T-helper 1 cell treated with Interleukin-12 subunit alpha and Interleukin-12 subunit beta and Interleukin-4 antibody, amounts not matched to agents 30 μg/mL and 1 μg/mL, for 36 hours (primary cell): ENCODE measurements at regions not wholly inside any gene's neighbourhood (a gene's known extent, or its start where the extent isn't known, plus 50 kb on each side); places are given as distances from the start of the nearest gene placed in this dataset.

ENCODE experiments used
- H3K27ac Mint-ChIP-seq: one replicate; pipeline ENCODE4 v1.8.0; 2021; ENCODE audit warnings: mild to moderate bottlenecking, mixed read lengths
- H3K27me3 Mint-ChIP-seq: one replicate; pipeline ENCODE4 v1.8.0; 2021; ENCODE audit warnings: low read depth, mixed read lengths
- H3K36me3 Mint-ChIP-seq: one replicate; pipeline ENCODE4 v1.8.0; 2021; ENCODE audit warnings: low read depth, mixed read lengths
- H3K4me1 Mint-ChIP-seq: one replicate; pipeline ENCODE4 v1.8.0; 2021; ENCODE audit warnings: low read depth, mixed read lengths
- H3K4me3 Mint-ChIP-seq: one replicate; pipeline ENCODE4 v1.8.0; 2021; ENCODE audit warnings: mild to moderate bottlenecking, moderate library complexity, mixed read lengths
- H3K9me3 Mint-ChIP-seq: one replicate; pipeline ENCODE4 v1.8.0; 2021; ENCODE audit warnings: mixed read lengths

DNA sequence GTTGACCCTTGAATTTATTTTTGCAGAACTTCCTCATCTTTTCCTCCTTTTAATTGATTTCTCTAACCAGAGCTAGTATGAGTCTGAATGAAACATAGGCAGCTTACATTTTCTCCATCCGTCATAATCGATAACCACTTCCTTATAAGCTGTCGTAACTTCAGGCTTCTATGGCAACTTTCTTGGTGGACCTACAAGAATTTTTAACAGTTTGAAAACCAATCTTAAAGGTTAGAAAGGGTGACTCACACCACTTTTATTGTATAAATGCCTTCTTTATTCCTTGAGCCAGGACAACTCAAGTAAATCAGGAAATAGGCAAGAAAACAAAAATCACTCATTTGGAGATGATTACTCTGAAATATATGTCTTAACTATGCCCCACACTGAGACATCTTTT lies 105.7 kb upstream of the KL start:
- H3K4me3 Mint-ChIP-seq = no peak overlapping the region
- H3K36me3 Mint-ChIP-seq = peaks cover 2% of the 10 kb centered on the region
- H3K9me3 Mint-ChIP-seq = peaks cover 1% of the 10 kb centered on the region
- H3K27me3 Mint-ChIP-seq = no peaks in the 10 kb centered on the region
- peaks cover 20% of the 10 kb centered on the region for H3K4me1 Mint-ChIP-seq
- H3K27ac Mint-ChIP-seq = no peak overlapping the region

DNA sequence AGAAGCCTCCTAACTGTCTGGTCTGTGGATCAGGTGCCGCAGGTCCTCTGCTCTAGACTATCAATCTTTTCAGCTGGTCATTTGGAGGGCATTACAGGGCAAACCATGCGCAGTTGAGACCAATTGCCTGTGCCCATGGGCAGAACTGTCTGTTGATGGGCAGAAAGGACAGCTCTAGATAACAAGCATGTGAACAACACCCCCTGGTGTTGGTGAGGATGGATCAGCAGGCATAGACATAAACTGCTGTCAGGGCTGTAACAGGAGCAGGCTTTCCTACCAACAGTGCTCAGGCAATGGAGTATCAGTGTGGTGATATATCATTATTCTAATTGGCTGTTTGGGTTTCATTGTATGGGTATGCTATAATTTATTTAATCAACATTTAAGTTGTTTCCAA lies 104.7 kb upstream of the KL start:
- Mint-ChIP-seq H3K27me3 (no peaks in the 10 kb centered on the region), H3K27ac (no peak overlapping the region), H3K9me3 (peaks cover 8% of the 10 kb centered on the region), H3K4me1 (peaks cover 13% of the 10 kb centered on the region), H3K36me3 (peaks cover 2% of the 10 kb centered on the region), H3K4me3 (no peak overlapping the region)

DNA sequence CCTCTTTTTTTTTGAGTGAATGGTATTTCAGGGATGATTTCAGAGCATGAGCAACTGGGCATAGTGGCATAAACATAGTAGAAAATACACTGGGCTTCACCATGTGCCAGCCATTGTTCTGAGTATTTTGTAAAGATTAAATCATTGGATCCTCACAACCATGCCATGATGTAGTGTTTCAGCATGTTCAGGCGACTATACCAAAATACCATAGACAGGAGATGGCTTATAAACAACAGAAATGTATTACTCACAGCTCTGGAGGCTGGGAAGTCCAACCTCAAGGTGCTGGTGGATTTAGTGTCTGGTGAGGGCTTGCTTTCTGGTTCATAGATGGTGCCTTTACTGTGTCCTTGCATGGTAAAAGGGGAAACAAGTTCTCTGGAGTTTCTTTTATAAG lies 101.5 kb upstream of the KL start:
- H3K36me3 Mint-ChIP-seq = peaks cover 5% of the 10 kb centered on the region
- H3K4me1 Mint-ChIP-seq = peaks cover 11% of the 10 kb centered on the region
- no peaks in the 10 kb centered on the region for H3K27me3 Mint-ChIP-seq
- H3K4me3 Mint-ChIP-seq = no peak overlapping the region
- peaks cover 21% of the 10 kb centered on the region for H3K9me3 Mint-ChIP-seq
- no peak overlapping the region for H3K27ac Mint-ChIP-seq

DNA sequence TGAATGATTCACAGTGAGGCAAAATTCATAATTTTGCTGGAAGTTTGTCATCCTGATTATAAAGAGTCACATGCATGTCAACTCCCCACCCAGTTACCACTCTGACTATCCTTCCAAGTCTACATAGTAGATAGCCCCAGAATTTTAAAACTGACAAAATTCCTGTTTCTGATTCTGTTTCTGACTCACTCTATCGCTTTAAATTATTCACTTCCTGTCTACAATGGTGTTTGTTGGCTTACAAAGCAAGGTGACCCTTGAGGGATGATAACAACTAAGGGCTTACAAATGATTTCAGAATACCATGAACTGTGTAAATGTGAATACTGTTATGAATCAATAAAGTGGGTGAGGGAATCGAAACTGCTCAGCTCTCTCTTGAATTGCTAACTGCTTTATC lies 98.7 kb upstream of the KL start:
- peaks cover 5% of the 10 kb centered on the region for H3K36me3 Mint-ChIP-seq
- no peak overlapping the region for H3K4me3 Mint-ChIP-seq
- no peaks in the 10 kb centered on the region for H3K27me3 Mint-ChIP-seq
- H3K9me3 Mint-ChIP-seq = peaks cover 21% of the 10 kb centered on the region
- H3K4me1 Mint-ChIP-seq = peaks cover 4% of the 10 kb centered on the region
- no peak overlapping the region for H3K27ac Mint-ChIP-seq

GRCh38 chr13:32923725-32924124 lies 92.5 kb upstream of the KL start:
- Mint-ChIP-seq H3K36me3 (no peaks in the 10 kb centered on the region), H3K4me3 (no peak overlapping the region), H3K4me1 (no peaks in the 10 kb centered on the region), H3K27me3 (no peaks in the 10 kb centered on the region), H3K9me3 (no peaks in the 10 kb centered on the region), H3K27ac (no peak overlapping the region)

GRCh38 chr13:32924886-32925285 lies 91.3 kb upstream of the KL start:
- H3K4me3 Mint-ChIP-seq = no peak overlapping the region
- peaks cover 2% of the 10 kb centered on the region for H3K9me3 Mint-ChIP-seq
- no peaks in the 10 kb centered on the region for H3K4me1 Mint-ChIP-seq
- no peaks in the 10 kb centered on the region for H3K36me3 Mint-ChIP-seq
- H3K27me3 Mint-ChIP-seq = peaks cover 5% of the 10 kb centered on the region
- H3K27ac Mint-ChIP-seq = no peak overlapping the region

DNA sequence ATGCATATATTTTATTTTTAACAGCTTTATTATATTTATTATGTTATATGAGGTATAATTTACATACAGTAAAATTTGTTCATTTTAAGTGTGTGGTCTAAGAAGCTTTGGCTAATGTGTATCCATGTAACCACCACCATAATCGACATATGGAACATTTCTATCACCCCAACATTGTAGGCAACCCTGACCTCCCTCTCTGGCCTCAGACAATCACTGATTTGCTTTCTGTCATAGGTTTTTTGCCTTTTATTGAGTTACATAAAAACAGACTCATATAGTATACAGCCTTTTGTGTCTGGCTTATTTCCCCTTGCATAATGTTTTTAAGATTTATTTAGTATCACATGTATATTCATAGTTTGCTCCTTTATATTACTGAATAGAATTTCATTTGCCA lies 90.7 kb upstream of the KL start:
- H3K9me3 Mint-ChIP-seq = peaks cover 7% of the 10 kb centered on the region
- H3K4me3 Mint-ChIP-seq = no peak overlapping the region
- H3K27me3 Mint-ChIP-seq = peaks cover 5% of the 10 kb centered on the region
- no peaks in the 10 kb centered on the region for H3K4me1 Mint-ChIP-seq
- peaks cover 2% of the 10 kb centered on the region for H3K36me3 Mint-ChIP-seq
- no peak overlapping the region for H3K27ac Mint-ChIP-seq

DNA sequence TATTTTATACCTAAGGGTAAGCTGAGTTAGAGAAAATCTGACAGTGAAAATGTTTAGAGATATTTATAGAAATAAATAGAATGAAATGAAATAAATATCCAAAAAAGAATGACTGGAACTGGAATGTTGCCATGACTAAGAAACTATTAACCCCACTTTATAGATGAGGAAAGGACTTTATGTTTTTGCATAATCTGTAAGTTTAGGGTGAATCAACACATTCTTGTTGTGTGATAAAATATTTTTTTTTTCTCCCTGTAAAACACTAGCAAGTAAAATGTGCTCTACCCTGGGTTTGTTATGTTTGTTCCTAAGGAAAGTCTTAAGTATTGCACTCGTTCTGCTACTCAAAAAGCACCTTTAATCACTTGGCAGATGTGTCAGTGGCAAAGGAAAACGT lies 83.8 kb upstream of the KL start:
- Mint-ChIP-seq H3K4me1 (no peaks in the 10 kb centered on the region), H3K27ac (no peak overlapping the region), H3K9me3 (peaks cover 24% of the 10 kb centered on the region), H3K4me3 (no peak overlapping the region), H3K36me3 (peaks cover 2% of the 10 kb centered on the region), H3K27me3 (peaks cover 34% of the 10 kb centered on the region)

- H3K36me3 Mint-ChIP-seq = no peaks in the 10 kb centered on the region
- peaks cover 28% of the 10 kb centered on the region for H3K27me3 Mint-ChIP-seq
- no peak overlapping the region for H3K27ac Mint-ChIP-seq
- peaks cover 16% of the 10 kb centered on the region for H3K9me3 Mint-ChIP-seq
- H3K4me3 Mint-ChIP-seq = no peak overlapping the region
- H3K4me1 Mint-ChIP-seq = peaks cover 15% of the 10 kb centered on the region
Measured at GRCh38 chr13:32936716-32937115, 79.5 kb upstream of the KL start.

DNA sequence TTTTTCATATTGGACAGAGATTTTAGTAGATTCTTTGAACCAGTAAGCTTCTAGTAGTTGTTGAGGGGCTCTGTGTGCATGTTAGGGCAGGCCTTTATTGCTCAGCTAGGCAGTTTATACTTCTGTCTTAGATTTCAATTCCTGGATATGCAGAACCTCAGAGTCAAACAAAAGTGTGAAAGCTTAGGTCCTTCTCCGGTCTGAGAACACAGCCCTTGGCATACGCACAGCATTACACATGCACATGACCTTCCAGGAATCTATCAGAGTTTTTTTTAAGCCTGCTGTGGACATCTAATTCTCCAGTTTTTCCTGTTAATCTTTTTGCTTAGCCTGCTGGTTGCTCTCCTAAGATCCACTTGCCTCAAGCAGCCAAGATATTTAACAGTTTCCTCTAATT lies 77.9 kb upstream of the KL start:
- no peak overlapping the region for H3K27ac Mint-ChIP-seq
- no peaks in the 10 kb centered on the region for H3K36me3 Mint-ChIP-seq
- peaks cover 16% of the 10 kb centered on the region for H3K4me1 Mint-ChIP-seq
- H3K9me3 Mint-ChIP-seq = peaks cover 10% of the 10 kb centered on the region
- no peak overlapping the region for H3K4me3 Mint-ChIP-seq
- H3K27me3 Mint-ChIP-seq = peaks cover 17% of the 10 kb centered on the region

- Mint-ChIP-seq H3K4me3 (no peak overlapping the region), H3K27me3 (peaks cover 12% of the 10 kb centered on the region)
Measured at GRCh38 chr13:32938907-32939306, 77.3 kb upstream of the KL start.

GRCh38 chr13:32940601-32941000 lies 75.6 kb upstream of the KL start:
- Mint-ChIP-seq H3K27ac (no peak overlapping the region), H3K27me3 (peaks cover 4% of the 10 kb centered on the region), H3K9me3 (peaks cover 8% of the 10 kb centered on the region), H3K36me3 (no peaks in the 10 kb centered on the region), H3K4me3 (no peak overlapping the region), H3K4me1 (peaks cover 16% of the 10 kb centered on the region)

More at GRCh38 chr13:32938907-32939306, 77.3 kb upstream of the KL start:
- H3K4me1 Mint-ChIP-seq = peaks cover 16% of the 10 kb centered on the region
- peaks cover 4% of the 10 kb centered on the region for H3K9me3 Mint-ChIP-seq
- no peak overlapping the region for H3K27ac Mint-ChIP-seq
- H3K36me3 Mint-ChIP-seq = no peaks in the 10 kb centered on the region

DNA sequence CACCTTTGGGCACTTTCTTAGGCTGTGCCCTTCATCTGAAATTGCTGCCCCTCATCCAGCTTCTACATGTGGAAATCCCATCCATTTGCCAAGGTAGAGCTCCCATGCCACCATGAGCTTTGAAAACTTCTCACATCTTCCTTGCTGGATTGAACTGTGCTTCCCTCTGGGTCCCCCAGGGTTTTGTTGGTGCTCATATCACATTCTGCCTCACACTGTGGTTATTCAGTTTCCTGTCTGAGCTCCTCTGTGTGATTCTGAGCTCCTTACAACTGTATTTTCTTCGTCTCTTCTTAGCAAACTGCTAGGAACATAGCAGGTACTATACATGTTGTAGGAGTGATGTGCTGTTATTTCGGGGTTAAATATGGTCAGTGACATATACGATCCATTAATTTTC lies 74.9 kb upstream of the KL start:
- Mint-ChIP-seq H3K27ac (no peak overlapping the region), H3K4me3 (no peak overlapping the region), H3K9me3 (peaks cover 10% of the 10 kb centered on the region), H3K4me1 (peaks cover 16% of the 10 kb centered on the region), H3K36me3 (no peaks in the 10 kb centered on the region), H3K27me3 (no peaks in the 10 kb centered on the region)

- Mint-ChIP-seq H3K9me3 (peaks cover 10% of the 10 kb centered on the region), H3K27ac (no peak overlapping the region), H3K27me3 (no peaks in the 10 kb centered on the region)
Measured at GRCh38 chr13:32946558-32946957, 69.7 kb upstream of the KL start.

DNA sequence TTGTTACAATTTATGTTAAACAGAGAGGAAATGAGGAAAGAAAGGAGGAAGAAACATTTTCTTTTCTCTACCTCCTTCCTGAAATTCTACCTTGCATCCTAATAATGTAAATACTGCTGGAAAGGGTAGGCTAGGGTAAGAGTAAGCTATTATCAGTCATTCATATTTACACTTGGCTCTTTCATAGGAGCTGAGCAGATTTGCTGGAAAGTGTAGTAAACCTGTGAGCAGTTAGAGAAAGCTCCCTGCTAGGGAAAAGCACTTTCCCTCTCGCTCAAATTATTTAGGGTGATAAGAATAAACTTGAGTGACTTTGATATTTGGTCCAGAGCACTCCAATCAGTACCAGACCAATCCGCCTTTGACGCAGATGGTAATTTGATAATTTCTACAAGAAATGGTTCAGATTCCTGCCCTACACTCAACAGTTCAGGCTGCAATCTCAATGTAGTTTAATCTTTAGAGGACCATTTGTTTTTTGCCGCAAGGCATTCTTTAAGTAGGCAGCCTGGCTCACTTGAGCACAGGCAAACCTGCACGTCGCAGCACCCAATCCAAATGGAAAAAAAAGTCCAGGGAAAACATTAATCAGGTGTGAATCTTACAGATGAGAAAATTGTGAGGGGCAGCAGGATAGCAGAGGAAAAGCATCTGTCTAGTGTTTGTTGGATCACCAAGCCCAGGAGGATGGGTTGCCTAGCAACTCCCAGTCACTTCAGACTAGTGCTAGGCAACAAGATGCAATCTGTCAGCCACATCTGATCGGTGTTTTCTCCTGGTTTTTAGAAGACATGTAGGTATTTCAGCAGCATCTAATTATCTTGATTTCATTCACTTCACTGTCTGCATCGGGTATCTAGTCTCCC lies 68.6 kb upstream of the KL start:
- Mint-ChIP-seq H3K27me3 (peaks cover 8% of the 10 kb centered on the region), H3K9me3 (peaks cover 10% of the 10 kb centered on the region), H3K4me3 (no peak overlapping the region), H3K27ac (no peak overlapping the region), H3K4me1 (no peaks in the 10 kb centered on the region), H3K36me3 (no peaks in the 10 kb centered on the region)

More at GRCh38 chr13:32946558-32946957, 69.7 kb upstream of the KL start:
- H3K4me3 Mint-ChIP-seq = no peak overlapping the region
- peaks cover 4% of the 10 kb centered on the region for H3K4me1 Mint-ChIP-seq
- H3K36me3 Mint-ChIP-seq = no peaks in the 10 kb centered on the region
